Osteocyte (in vitro differentiated cells): ENCODE measurements at regions not wholly inside any gene's neighbourhood (a gene's known extent, or its start where the extent isn't known, plus 50 kb on each side); places are given as distances from the start of the nearest gene placed in this dataset.

Experiments used
- DNase-seq: peaks from one replicate; pipeline ENCODE4 v3.0.0; 2021; ENCODE audit warnings: mixed read lengths; ENCODE audit not compliant: unreplicated experiment; ENCODE audit errors: extremely low spot score
- H3K27ac Mint-ChIP-seq: one replicate; pipeline ENCODE4 v1.8.0; 2021; ENCODE audit warnings: mild to moderate bottlenecking, mixed read lengths; ENCODE audit not compliant: unreplicated experiment
- H3K27me3 Mint-ChIP-seq: one replicate; pipeline ENCODE4 v1.8.0; 2021; ENCODE audit warnings: mixed read lengths; ENCODE audit not compliant: unreplicated experiment
- H3K36me3 Mint-ChIP-seq: one replicate; pipeline ENCODE4 v1.8.0; 2021; ENCODE audit warnings: mixed read lengths; ENCODE audit not compliant: unreplicated experiment
- H3K4me1 Mint-ChIP-seq: one replicate; pipeline ENCODE4 v1.8.0; 2021; ENCODE audit warnings: mixed read lengths; ENCODE audit not compliant: unreplicated experiment
- H3K4me3 Mint-ChIP-seq: one replicate; pipeline ENCODE4 v1.8.0; 2021; ENCODE audit warnings: mild to moderate bottlenecking, moderate library complexity, mixed read lengths; ENCODE audit not compliant: unreplicated experiment
- H3K9me3 Mint-ChIP-seq: one replicate; pipeline ENCODE4 v1.8.0; 2021; ENCODE audit warnings: mixed read lengths; ENCODE audit not compliant: unreplicated experiment
- TF ChIP-seq, protein P1 (sequence below): fragments of 200-600 bp; sonication (generic); IDR thresholded peaks from 2 replicates; pipeline ENCODE4 v1.5.0; 2021; ENCODE audit warnings: antibody characterized with exemption, mild to moderate bottlenecking, moderate library complexity

DNA sequence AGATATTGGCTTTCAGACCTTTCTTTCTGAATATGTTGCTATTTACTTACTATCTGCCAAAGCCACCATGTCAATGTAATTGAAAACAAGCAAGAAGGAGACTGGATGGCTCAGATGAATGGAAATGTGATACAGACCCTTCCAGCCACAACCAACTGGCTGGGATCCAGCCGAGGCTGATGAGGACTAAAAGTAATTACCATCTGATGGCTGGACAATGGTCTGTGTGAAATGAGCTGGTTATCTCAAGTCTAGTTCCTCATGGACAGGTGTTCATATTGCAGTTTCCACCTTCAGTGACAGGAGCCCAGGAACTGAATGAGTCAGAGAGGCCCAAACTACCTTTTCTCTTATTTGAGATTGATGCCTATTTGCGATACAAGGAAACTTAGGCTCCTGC is 267.5 kb downstream of the GATA3 start:
- no peaks in the 10 kb centered on the region for H3K27me3 Mint-ChIP-seq
- H3K9me3 Mint-ChIP-seq = no peaks in the 10 kb centered on the region
- TF ChIP-seq, protein P1, sequence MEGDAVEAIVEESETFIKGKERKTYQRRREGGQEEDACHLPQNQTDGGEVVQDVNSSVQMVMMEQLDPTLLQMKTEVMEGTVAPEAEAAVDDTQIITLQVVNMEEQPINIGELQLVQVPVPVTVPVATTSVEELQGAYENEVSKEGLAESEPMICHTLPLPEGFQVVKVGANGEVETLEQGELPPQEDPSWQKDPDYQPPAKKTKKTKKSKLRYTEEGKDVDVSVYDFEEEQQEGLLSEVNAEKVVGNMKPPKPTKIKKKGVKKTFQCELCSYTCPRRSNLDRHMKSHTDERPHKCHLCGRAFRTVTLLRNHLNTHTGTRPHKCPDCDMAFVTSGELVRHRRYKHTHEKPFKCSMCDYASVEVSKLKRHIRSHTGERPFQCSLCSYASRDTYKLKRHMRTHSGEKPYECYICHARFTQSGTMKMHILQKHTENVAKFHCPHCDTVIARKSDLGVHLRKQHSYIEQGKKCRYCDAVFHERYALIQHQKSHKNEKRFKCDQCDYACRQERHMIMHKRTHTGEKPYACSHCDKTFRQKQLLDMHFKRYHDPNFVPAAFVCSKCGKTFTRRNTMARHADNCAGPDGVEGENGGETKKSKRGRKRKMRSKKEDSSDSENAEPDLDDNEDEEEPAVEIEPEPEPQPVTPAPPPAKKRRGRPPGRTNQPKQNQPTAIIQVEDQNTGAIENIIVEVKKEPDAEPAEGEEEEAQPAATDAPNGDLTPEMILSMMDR = no peak
- no peak overlapping the region for H3K4me3 Mint-ChIP-seq
- DNase-seq = no peak
- no peaks in the 10 kb centered on the region for H3K4me1 Mint-ChIP-seq
- no peaks in the 10 kb centered on the region for H3K36me3 Mint-ChIP-seq
- no peak overlapping the region for H3K27ac Mint-ChIP-seq

DNA sequence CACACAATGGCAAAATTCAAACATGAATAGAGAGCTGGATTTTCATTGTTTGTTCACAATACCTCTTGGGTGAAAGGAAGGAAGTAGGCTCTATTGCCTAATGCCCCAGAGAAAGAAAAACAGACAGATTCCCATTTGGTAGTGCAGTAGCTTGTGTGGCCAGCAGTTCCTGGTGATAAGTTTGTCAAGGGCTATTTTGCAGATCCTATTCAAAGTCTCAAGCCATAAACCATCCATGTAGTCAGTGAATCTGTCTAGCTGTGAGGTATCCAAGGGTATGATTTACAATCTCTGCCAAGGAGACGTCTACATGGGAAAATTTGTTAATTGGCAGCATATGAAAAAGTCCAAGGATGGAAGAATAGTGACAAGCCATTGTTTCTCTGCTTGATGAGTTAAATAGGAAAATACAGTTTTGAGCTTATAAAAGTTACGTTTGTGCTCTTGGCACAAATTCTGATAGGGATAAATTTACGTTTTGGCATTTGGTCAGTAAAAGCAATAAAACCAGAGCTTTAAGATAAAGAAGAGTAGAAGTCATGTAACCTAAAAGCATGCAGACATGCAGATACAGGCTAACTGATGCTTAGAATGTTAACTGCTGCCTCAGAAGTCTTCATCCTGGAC is 269.1 kb downstream of the GATA3 start:
- H3K4me3 Mint-ChIP-seq = no peak overlapping the region
- H3K27ac Mint-ChIP-seq = no peak overlapping the region
- peaks cover 6% of the 10 kb centered on the region for H3K9me3 Mint-ChIP-seq
- TF ChIP-seq, protein P1 = no peak
- H3K4me1 Mint-ChIP-seq = no peaks in the 10 kb centered on the region
- DNase-seq = no peak
- no peaks in the 10 kb centered on the region for H3K36me3 Mint-ChIP-seq
- H3K27me3 Mint-ChIP-seq = no peaks in the 10 kb centered on the region

DNA sequence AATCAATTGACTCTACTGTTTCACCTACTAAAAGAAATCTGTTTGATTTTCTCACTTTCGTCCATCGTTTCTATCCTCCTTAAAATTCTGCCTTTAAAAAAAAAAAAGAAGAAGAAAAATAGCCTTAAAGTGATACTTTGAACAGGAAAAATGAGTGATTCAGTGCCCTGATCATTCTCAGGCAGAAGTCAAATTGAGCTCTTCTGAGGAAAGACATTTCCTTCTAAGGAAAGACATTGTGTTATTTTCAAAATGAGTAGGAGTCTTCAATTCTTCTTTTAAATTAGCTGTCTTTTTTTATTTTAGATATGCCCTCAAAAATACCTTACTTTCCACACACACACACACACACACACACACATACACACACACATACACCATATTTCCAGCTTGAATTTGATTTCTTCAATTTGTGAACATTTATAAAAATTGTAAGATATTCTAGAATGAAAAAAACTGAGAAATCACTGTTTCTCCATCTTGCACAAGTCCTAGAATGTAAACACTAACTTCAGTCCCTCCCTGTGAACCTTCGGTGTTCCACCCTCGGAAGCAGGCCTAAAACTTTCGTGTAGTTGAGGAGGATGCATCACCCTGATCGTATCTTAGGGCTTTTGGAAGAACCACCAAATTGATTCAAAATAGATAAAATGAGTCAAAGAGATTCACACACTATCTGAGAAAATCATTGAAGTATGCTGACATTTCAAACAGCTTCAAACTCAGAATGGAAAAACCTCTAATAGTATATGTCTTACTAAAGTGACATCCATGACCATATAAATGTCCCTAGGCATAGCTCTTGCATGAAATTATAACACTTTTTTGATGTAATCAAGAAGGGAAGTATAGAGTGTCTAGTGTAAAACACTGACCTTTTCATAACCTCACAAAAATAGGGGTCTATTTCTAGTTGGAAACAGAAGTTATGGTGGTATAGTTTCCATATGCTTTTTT is 270.8 kb downstream of the GATA3 start:
- Mint-ChIP-seq H3K36me3 (no peaks in the 10 kb centered on the region), H3K4me1 (no peaks in the 10 kb centered on the region), H3K27ac (no peak overlapping the region), H3K9me3 (peaks cover 11% of the 10 kb centered on the region), H3K4me3 (no peak overlapping the region), H3K27me3 (no peaks in the 10 kb centered on the region)
- TF ChIP-seq, protein P1 = no peak
- DNase-seq = no peak

DNA sequence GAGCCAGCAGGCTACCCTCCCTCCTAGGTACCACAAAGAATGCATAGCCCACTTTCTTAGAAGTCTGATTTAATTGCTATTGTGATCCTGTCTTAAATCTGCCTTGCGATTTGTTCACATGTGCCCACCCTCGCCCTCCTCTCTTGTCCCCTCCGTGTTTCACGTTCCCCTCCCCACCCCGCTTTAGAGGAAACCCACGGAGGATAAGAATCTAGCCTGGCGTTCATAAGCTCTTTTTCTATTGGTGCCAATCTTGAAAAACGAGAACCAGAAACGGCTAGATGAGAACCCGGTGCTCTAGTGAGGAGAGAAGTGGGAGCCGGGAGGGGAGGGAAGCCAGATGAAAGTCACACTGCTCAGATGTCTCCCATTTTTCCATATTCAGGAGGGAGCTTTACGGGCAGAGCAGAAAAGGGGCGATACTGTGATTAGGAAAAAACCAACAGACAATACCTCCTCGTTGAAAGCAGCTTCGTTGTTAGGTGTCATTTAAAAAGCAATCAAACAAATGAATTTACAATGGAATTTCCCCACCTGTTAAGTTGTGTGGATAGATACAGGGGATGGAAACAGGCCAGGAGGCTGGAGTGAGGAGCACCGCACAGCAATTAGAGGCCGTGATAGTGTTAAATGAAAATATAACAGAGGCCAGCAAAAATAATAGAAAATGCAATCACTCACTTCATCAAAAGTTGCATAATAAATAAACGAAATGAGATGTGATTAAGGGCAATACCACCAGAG is 272.1 kb downstream of the GATA3 start:
- H3K27me3 Mint-ChIP-seq = no peaks in the 10 kb centered on the region
- H3K4me3 Mint-ChIP-seq = no peak overlapping the region
- TF ChIP-seq, protein P1 = no peak
- no peak overlapping the region for H3K27ac Mint-ChIP-seq
- no peaks in the 10 kb centered on the region for H3K4me1 Mint-ChIP-seq
- H3K36me3 Mint-ChIP-seq = no peaks in the 10 kb centered on the region
- H3K9me3 Mint-ChIP-seq = peaks cover 11% of the 10 kb centered on the region
- no peak for DNase-seq

DNA sequence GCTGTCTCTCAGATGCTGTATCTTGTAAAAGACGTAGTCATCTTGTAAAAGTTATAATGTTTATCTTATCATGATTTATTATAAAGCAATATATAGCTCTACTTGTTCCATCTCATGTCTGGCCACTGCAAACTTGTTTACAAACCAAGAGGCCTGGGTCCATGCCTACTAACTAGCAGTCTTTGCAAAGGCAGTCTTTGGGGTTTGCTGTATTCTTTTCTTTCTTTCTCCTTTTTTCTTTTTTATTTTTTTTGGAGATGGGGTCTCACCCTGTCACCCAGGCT is 272.6 kb downstream of the GATA3 start:
- H3K27me3 Mint-ChIP-seq = no peaks in the 10 kb centered on the region
- DNase-seq = no peak

More for the DNA sequence above, 272.6 kb downstream of the GATA3 start:
- Mint-ChIP-seq H3K4me1 (peaks cover under 1% of the 10 kb centered on the region), H3K4me3 (no peak overlapping the region), H3K36me3 (no peaks in the 10 kb centered on the region), H3K9me3 (peaks cover 11% of the 10 kb centered on the region), H3K27ac (no peak overlapping the region)
- TF ChIP-seq, protein P1 = no peak
